Esophagus (tissue), 2 donors: ENCODE measurements at regions not wholly inside any gene's neighbourhood (a gene's known extent, or its start where the extent isn't known, plus 50 kb on each side); places are given as distances from the start of the nearest gene placed in this dataset.
A peak's percentile ranks its signal among the peaks of the same experiment; 100 is the strongest.

Experiments
- H3K27ac ChIP-seq, 2 donors: one replicate each; pipeline ENCODE4 v1.5.1; 2013; ENCODE audit warnings: low read depth in 2 of 2, mild to moderate bottlenecking in 2 of 2, inconsistent platforms in 1 of 2, low read length in 1 of 2, moderate library complexity in 1 of 2
- H3K27me3 ChIP-seq, 2 donors: one replicate each; pipeline ENCODE4 v1.6.1; 2013; ENCODE audit warnings: low read length in 2 of 2, control low read depth in 1 of 2, mild to moderate bottlenecking in 1 of 2; ENCODE audit not compliant: insufficient read depth in 2 of 2, control insufficient read depth in 1 of 2
- H3K36me3 ChIP-seq, 2 donors: one replicate each; pipeline ENCODE4 v1.6.1; 2013; ENCODE audit warnings: low read length in 1 of 2; ENCODE audit not compliant: control insufficient read depth in 2 of 2, insufficient read depth in 2 of 2
- H3K4me1 ChIP-seq, 2 donors: one replicate each; pipeline ENCODE4 v1.6.1; 2013; ENCODE audit warnings: low read length in 1 of 2; ENCODE audit not compliant: control insufficient read depth in 2 of 2, insufficient read depth in 2 of 2
- H3K4me3 ChIP-seq, 2 donors: one replicate each; pipeline ENCODE4 v1.5.1; 2013; ENCODE audit warnings: low read length in 2 of 2, mild to moderate bottlenecking in 2 of 2, low read depth in 1 of 2, moderate library complexity in 1 of 2
- H3K9me3 ChIP-seq, 2 donors: one replicate each; pipeline ENCODE4 v1.6.1; 2013; ENCODE audit warnings: mild to moderate bottlenecking in 2 of 2, low read depth in 1 of 2, low read length in 1 of 2, moderate library complexity in 1 of 2; ENCODE audit not compliant: control insufficient read depth in 2 of 2, insufficient read depth in 1 of 2
- WGBS, 2 donors: extraction: QIAGEN DNeasy Blood & Tissue Kit; methylation state at CpG; one replicate each; pipeline ENCODE4 v1.1.7; 2013; 5-methylcytosine and 5-hydroxymethylcytosine counted together
- donor health status: healthy with polysubstance abuse.
- donor health status: Bipolar disorder and iron deficiency.

DNA sequence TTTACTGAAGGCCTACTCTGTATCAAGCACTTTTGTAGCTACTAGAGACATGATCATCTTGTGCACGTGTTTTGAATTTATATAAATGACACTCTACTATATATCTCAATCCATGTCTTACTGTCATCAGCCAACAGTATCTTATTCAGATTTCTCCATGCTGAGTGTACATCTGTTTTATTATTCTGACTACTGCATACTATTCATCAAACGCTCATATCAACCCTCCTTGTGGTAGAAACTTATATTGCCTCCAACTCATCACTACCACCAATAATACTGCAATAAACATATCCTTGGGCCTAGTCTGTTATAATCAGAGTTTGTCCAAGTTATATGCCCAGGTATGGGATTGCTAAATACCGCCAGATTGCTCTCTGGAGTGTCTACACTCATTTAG is 81.6 kb upstream of the IRF2BP2 start:
- Histone ChIP-seq H3K27me3 (no peaks in the 10 kb centered on the region), H3K9me3 (no peaks in the 10 kb centered on the region), H3K4me3 (no peak overlapping the region), H3K4me1 (no peaks in the 10 kb centered on the region), H3K27ac (no peak overlapping the region), H3K36me3 (no peaks in the 10 kb centered on the region)
- 53 to 58% methylated on average over 3 of the region's 3 CpGs for WGBS, 2 donors

DNA sequence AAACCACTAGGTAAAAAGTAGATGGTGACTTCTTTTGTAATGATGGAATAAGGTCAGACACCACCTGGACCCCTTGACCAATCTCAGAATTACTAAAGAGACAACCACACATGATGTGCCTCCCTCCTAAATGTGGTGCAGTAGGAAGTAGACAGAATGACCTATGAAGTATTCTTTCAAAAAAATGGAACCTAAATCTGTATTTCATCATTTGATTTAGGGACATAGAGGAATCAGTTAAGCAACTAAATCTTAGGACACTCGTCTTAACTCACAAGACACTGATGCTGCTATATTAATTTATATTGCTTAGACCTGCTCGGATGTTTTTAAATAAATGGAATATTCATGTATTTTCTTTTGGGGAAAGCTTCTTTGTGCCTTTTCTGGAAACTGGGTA is 80.9 kb upstream of the IRF2BP2 start:
- H3K27me3 ChIP-seq: no peaks in the 10 kb centered on the region
- H3K9me3 ChIP-seq: no peaks in the 10 kb centered on the region
- no peak overlapping the region for H3K27ac ChIP-seq
- no peaks in the 10 kb centered on the region for H3K36me3 ChIP-seq
- H3K4me3 ChIP-seq: no peak overlapping the region
- 80 to 86% methylated on average over 2 of the region's 2 CpGs for WGBS, 2 donors
- H3K4me1 ChIP-seq: no peaks in the 10 kb centered on the region

DNA sequence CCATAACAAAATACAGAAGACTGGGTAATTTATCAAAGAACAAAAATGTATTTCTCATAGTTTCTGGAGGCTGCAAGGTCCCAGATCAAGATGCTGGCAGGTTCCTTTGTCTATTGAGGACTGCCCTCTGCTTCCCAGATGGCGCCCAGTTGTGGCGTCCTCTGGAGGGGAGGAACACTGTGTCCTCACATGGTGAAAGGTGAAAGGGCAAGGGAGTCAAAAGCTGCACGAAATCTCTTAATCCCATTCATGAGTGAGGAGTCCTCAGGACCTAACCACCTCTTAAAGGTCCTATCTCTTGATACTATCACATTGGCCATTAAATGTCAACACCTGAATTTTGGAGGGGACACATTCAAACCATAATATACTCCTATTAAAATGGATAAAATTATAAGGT is 79.3 kb upstream of the IRF2BP2 start:
- WGBS, 2 donors: 85 to 90% methylated on average over 3 of the region's 3 CpGs
- Histone ChIP-seq H3K27me3 (no peaks in the 10 kb centered on the region), H3K4me3 (no peak overlapping the region), H3K4me1 (no peaks in the 10 kb centered on the region), H3K27ac (no peak overlapping the region), H3K36me3 (no peaks in the 10 kb centered on the region), H3K9me3 (no peaks in the 10 kb centered on the region)

DNA sequence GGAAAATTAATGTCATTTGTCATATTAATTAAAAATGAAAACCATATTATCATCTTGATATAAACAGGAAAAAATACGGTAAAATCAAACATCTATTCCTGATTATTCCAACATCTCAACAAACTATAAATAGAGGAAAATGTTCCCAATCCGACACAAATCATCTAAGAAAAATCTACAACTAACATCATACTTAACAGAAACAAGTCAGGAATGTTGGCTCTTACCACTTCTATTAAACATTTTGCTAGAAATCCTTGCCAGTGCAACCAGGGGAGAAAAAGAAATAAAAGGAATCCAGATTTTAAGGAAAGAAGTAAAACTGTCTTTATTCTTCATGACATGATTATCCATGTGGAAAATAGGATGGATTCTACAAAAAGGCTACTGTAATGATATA is 77.0 kb upstream of the IRF2BP2 start:
- no peaks in the 10 kb centered on the region for H3K9me3 ChIP-seq
- H3K4me1 ChIP-seq: no peaks in the 10 kb centered on the region
- no peaks in the 10 kb centered on the region for H3K27me3 ChIP-seq
- H3K27ac ChIP-seq: no peak overlapping the region
- no peak overlapping the region for H3K4me3 ChIP-seq
- H3K36me3 ChIP-seq: no peaks in the 10 kb centered on the region
- WGBS, 2 donors: 71 to 81% methylated on average over 2 of the region's 2 CpGs

DNA sequence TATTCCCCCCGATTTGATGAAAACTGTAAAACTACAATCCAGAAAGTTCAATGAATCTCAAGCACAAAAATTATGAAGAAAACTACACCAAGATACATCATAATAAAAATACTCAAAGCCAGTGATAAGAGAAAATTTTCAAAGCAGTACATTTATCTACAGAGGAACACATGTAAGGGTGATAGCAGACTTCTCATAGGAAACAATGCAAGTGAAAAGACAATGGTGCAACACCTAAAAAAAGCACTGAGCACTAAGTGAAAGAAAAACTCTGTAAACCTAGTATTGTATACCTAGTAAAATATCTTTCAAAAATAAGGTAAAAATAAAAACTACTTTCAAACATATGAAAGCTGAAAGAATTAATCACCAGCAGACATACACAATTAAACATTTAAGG is 76.1 kb upstream of the IRF2BP2 start:
- Histone ChIP-seq H3K36me3 (no peaks in the 10 kb centered on the region), H3K27ac (no peak overlapping the region), H3K27me3 (no peaks in the 10 kb centered on the region), H3K4me1 (no peaks in the 10 kb centered on the region), H3K9me3 (no peaks in the 10 kb centered on the region), H3K4me3 (no peak overlapping the region)
- WGBS, 2 donors: 96 to 100% methylated on average over 1 of the region's 1 CpG

DNA sequence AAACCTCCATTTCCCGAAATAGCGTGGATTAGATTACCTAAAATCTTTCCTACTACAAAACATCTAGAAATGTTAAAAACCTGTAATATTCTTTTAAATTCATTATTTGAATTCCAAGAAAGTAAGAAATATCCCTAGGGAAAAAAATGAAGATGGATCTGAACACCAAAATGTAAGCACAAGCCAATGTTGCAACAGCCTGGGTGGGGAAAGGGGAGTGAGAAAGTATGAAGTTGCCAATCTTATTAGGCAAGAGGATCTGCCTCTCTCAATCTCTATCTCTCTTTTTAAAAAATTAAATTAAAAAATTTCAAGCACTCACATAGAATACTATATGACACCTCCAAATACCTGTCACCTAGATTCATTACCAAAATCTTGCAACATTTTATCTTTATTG is 74.9 kb upstream of the IRF2BP2 start:
- Histone ChIP-seq H3K9me3 (no peaks in the 10 kb centered on the region), H3K4me1 (no peaks in the 10 kb centered on the region), H3K27me3 (no peaks in the 10 kb centered on the region), H3K4me3 (no peak overlapping the region), H3K27ac (no peak overlapping the region), H3K36me3 (no peaks in the 10 kb centered on the region)
- 94 to 98% methylated on average over 2 of the region's 2 CpGs for WGBS, 2 donors

DNA sequence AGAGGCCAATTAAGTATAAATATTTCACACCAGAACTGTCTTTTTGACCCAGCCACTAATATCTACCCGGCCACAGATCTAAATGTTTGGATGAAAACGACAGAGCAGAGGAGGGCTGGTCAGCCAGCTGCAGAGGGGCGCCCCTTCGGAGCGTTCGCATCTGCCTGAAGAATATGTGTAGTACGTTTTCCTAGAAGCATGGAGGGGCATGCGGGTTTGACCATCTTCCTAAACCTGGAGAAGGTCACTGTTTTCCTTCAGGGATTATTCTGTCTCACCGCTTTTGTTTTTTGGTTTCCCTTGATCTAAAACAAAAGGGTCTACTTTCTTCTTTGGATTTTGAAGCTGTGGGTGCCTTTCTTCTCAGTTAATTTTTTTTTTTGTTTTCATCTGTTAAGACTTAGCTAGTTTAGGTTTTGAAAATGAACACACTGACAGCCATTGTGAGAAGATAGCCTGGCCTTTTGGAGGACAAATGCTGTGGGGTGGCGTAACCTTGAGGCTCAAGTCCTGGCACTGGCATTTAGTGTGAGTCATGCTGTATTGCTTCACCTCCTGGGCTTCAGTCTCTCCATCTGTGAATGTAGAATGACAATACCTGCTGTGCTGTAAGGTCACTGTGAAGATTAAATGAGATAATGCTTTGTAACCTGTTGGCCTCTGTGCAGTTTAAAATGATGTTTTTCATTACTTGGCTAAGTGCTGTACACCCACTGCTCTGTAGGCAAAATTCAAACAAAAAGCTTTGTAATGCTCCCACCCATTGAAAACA is 74.1 kb upstream of the IRF2BP2 start:
- Histone ChIP-seq H3K27ac (peak overlapping the region; percentile 50 to 73), H3K36me3 (no peaks in the 10 kb centered on the region), H3K9me3 (no peaks in the 10 kb centered on the region), H3K27me3 (no peaks in the 10 kb centered on the region), H3K4me3 (no peak overlapping the region), H3K4me1 (no peaks in the 10 kb centered on the region)
- 64% methylated on average over 10 of the region's 10 CpGs for WGBS, 2 donors

DNA sequence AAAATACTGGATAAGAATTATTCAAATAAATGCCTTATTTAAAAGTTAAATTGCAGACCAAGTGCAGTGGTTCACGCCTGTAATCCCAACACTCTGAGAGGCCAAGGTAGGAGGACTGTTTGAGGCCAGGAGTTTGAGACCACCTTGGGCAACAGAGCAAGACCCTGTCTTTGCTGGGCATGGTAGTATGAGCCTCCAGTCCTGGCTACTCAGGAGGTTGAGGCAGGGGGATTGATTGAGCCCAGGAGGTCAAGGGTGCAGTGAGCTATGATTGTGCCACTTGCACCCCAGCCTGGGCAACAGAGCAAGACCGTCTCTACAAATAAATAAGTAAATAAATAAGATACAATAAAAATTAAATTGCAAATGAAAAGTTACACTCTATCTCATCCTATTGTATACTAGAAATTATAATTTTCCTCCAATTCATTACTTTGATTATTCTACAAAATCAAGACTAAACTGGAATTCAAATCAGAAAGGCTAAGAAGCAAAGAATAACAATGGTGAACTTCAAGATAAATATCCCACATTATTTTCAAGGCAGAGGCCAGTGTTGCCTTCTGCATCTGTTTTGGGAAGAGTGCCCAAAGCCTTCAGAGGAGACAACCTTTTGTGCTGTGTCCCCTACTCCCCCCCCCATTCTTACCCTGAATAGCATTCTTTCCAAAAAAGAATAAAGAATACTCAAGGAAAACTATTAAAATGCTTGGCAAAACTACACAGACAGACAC is 73.3 kb upstream of the IRF2BP2 start:
- Histone ChIP-seq H3K27me3 (no peaks in the 10 kb centered on the region), H3K27ac (no peak overlapping the region), H3K9me3 (no peaks in the 10 kb centered on the region), H3K4me3 (no peak overlapping the region), H3K4me1 (no peaks in the 10 kb centered on the region), H3K36me3 (no peaks in the 10 kb centered on the region)
- WGBS, 2 donors: 77 to 94% methylated on average over 2 of the region's 2 CpGs

DNA sequence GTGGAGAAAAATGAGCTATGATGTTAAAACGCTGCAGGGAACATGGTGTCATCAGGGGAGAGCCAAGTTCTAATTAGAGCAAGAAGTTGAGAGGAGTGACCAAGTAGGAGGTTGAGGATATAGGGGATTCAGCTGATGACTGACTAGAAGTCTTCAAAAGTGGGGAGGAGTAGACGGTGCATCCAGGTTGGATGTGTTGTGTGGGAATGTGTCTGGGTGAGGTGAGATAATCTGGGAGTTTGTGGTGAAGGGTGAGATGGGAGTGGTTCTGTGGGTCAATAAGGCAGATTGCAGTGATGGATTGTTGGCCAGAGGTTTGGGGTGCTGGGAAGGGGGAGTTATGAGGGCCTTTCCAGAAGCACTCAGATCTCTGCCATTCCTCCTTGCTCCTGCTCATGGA is 72.0 kb upstream of the IRF2BP2 start:
- H3K27ac ChIP-seq: no peak overlapping the region
- 96 to 97% methylated on average over 2 of the region's 2 CpGs for WGBS, 2 donors
- no peaks in the 10 kb centered on the region for H3K4me1 ChIP-seq
- no peaks in the 10 kb centered on the region for H3K9me3 ChIP-seq
- H3K36me3 ChIP-seq: no peaks in the 10 kb centered on the region
- H3K27me3 ChIP-seq: no peaks in the 10 kb centered on the region
- no peak overlapping the region for H3K4me3 ChIP-seq

DNA sequence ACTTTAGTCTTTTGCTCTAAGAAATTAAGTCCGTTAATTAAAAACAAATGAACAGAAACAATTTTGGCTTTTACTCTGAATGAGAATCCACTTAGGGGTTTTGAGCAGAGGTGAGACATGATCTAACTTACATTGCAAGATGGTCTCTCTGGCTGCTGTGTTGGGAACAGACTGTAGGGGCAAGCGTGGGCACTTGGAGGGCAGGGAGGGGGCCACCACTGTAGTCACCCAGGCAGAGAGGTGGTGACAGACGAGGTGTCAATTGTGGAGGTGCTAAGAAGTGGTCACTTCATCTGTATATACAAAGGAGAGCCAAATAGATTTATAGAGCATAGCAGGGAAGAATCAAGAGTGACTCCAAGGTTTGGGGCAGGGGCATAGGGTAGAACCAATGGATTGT is 71.1 kb upstream of the IRF2BP2 start:
- Histone ChIP-seq H3K4me1 (no peaks in the 10 kb centered on the region), H3K4me3 (no peak overlapping the region), H3K9me3 (no peaks in the 10 kb centered on the region), H3K36me3 (no peaks in the 10 kb centered on the region), H3K27ac (no peak overlapping the region), H3K27me3 (no peaks in the 10 kb centered on the region)
- 87 to 91% methylated on average over 3 of the region's 3 CpGs for WGBS, 2 donors
